ENCODE measurements at regions not wholly inside any gene's neighbourhood (a gene's known extent, or its start where the extent isn't known, plus 50 kb on each side); places are given as distances from the start of the nearest gene placed in this dataset.

- H3K4me3 Mint-ChIP-seq, result no peak overlapping the region
- no peak overlapping the region for H4K8ac ChIP-seq (replicated peaks; ENCODE audit: insufficient read length, low read depth, low read length)
Measured at GRCh38 chr1:238465449-238465848, 574.7 kb upstream of the ZP4 start.

More at GRCh38 chr1:238465449-238465848, 574.7 kb upstream of the ZP4 start:
- H3K9ac ChIP-seq (ENCODE audit: extremely low read depth, insufficient read length, low read length), result no peak overlapping the region
- no peaks in the 10 kb centered on the region for H3K9me3 ChIP-seq (ENCODE audit: control insufficient read depth, low read depth, low read length)
- no peaks in the 10 kb centered on the region for H3K79me1 ChIP-seq (ENCODE audit: insufficient read depth, low read depth, low read length, poor library complexity, severe bottlenecking)
- H3K23me2 ChIP-seq (ENCODE audit: insufficient read length, low read depth, low read length, poor library complexity, severe bottlenecking), result no peaks in the 10 kb centered on the region
- H3K18ac ChIP-seq (ENCODE audit: insufficient read length, low read depth, low read length), result no peak overlapping the region
- no peaks in the 10 kb centered on the region for H3K27me3 ChIP-seq (ENCODE audit: insufficient read depth, low read length)
- Mint-ChIP-seq H3K4me1 (peaks cover 5 to 9% of the 10 kb centered on the region in 2 experiments), H3K9me3 (no peaks in the 10 kb centered on the region), H3K27ac (no peak overlapping the region), H3K27me3 (ENCODE audit: low read depth) (no peaks in the 10 kb centered on the region), H3K36me3 (ENCODE audit: insufficient read depth in 1 of 3, low read depth in 3 of 3) (peaks cover 0 to 2% (median 2%) of the 10 kb centered on the region in 3 experiments; a peak in 5 of 7 replicates)
- H2BK15ac ChIP-seq (ENCODE audit: low read depth, low read length), result no peak overlapping the region
- no peak overlapping the region for H2BK20ac ChIP-seq (ENCODE audit: low read depth, low read length, poor library complexity, severe bottlenecking)
- DNase-seq, result no peak
- no peak overlapping the region for H4K5ac ChIP-seq (ENCODE audit: insufficient read length, low read depth, low read length)
- no peaks in the 10 kb centered on the region for H3K79me2 ChIP-seq (ENCODE audit: insufficient read depth, low read length)
- no peak overlapping the region for H3K56ac ChIP-seq (ENCODE audit: insufficient read length, low read depth, low read length)
- no peak overlapping the region for H3K4me2 ChIP-seq (ENCODE audit: insufficient read depth, insufficient read length, low read length)
- no peak overlapping the region for H3K4ac ChIP-seq (ENCODE audit: low read depth, low read length)
- H3K4me1 ChIP-seq (ENCODE audit: insufficient read depth, low read length), result no peaks in the 10 kb centered on the region
- H3K27ac ChIP-seq (ENCODE audit: insufficient read length, low read depth, low read length), result no peak overlapping the region
- H4K20me1 ChIP-seq (ENCODE audit: control insufficient read depth, insufficient read depth, insufficient read length), result no peaks in the 10 kb centered on the region
- no peak overlapping the region for H2BK12ac ChIP-seq (ENCODE audit: insufficient read length, low read depth, low read length)
- no peak overlapping the region for H3T11ph ChIP-seq (ENCODE audit: low read length)
- no peak overlapping the region for H4K91ac ChIP-seq (ENCODE audit: insufficient read length, low read depth, low read length)
- H2AFZ ChIP-seq (ENCODE audit: low read length), result no peak overlapping the region
- no peak overlapping the region for H2AK5ac ChIP-seq (ENCODE audit: insufficient read length, low read length)
- H2BK120ac ChIP-seq (ENCODE audit: low read depth, low read length, poor library complexity, severe bottlenecking), result no peak overlapping the region
- H3K23ac ChIP-seq (ENCODE audit: insufficient read length, low read depth, low read length), result no peak overlapping the region
- TF ChIP-seq CTCF (conservative IDR thresholded peaks at IDR 0.05), result no peak
- H2BK5ac ChIP-seq (ENCODE audit: insufficient read length, low read length), result no peak overlapping the region
- WGBS (ENCODE audit: extremely low coverage, insufficient read length, low lambda C conversion rate), result no CpG with 5 or more reads among the region's 3 CpGs
- H3K14ac ChIP-seq (ENCODE audit: insufficient read depth, low read length), result no peak overlapping the region
